ENCODE measurements at regions not wholly inside any gene's neighbourhood (a gene's known extent, or its start where the extent isn't known, plus 50 kb on each side); places are given as distances from the start of the nearest gene placed in this dataset.

DNA sequence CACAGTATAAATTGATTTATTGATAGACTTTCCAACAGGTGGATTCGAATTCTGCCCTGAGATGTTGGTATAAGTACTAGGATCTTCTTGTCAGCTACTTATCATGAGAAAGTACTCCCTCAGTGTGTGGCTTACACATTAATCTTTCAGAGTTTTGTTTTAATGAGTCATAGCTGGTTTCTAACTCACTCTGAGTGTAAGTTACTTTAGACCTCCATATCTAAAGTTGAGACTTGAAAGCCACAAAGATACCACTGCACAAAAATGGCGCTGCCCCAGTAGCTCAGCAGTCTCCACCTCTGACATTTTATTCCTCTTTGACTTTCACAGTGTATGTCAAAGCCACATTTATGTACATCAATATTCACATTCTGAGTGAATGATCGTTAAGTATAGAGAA is 318.5 kb downstream of the ARAP2 start:
- TF ChIP-seq EZH2 (IDR thresholded peaks at IDR 0.05; ENCODE audit: low read length, unreplicated experiment) = no peak
- TF ChIP-seq, protein P1, sequence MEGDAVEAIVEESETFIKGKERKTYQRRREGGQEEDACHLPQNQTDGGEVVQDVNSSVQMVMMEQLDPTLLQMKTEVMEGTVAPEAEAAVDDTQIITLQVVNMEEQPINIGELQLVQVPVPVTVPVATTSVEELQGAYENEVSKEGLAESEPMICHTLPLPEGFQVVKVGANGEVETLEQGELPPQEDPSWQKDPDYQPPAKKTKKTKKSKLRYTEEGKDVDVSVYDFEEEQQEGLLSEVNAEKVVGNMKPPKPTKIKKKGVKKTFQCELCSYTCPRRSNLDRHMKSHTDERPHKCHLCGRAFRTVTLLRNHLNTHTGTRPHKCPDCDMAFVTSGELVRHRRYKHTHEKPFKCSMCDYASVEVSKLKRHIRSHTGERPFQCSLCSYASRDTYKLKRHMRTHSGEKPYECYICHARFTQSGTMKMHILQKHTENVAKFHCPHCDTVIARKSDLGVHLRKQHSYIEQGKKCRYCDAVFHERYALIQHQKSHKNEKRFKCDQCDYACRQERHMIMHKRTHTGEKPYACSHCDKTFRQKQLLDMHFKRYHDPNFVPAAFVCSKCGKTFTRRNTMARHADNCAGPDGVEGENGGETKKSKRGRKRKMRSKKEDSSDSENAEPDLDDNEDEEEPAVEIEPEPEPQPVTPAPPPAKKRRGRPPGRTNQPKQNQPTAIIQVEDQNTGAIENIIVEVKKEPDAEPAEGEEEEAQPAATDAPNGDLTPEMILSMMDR (conservative IDR thresholded peaks at IDR 0.05; ENCODE audit: low read depth, low read length) = no peak
- no peak for TF ChIP-seq EZH2phosphoT487 (IDR thresholded peaks at IDR 0.05; ENCODE audit: borderline replicate concordance, low read length)
- Histone ChIP-seq H3K4me1 (ENCODE audit: insufficient read depth, low read length) (no peaks in the 10 kb centered on the region), H3K4me2 (ENCODE audit: low read length) (no peak overlapping the region), H3K27me3 (ENCODE audit: low read length) (no peaks in the 10 kb centered on the region), H3K36me3 (ENCODE audit: low read depth, low read length) (no peaks in the 10 kb centered on the region), H3K9ac (ENCODE audit: low read length) (no peak overlapping the region), H3K4me3 (ENCODE audit: low read length) (no peak overlapping the region), H2AFZ (ENCODE audit: low read length) (no peak overlapping the region), H3K9me2 (replicated peaks; ENCODE audit: low read length) (no peaks in the 10 kb centered on the region), H4K20me1 (ENCODE audit: low read length) (no peaks in the 10 kb centered on the region), H3K79me2 (ENCODE audit: low read length) (no peaks in the 10 kb centered on the region), H3K27ac (ENCODE audit: low read length) (no peak overlapping the region), H3K9me3 (ENCODE audit: low read length) (no peaks in the 10 kb centered on the region), H3F3A (ENCODE audit: low read length, unreplicated experiment) (no peaks in the 10 kb centered on the region)
- intact Hi-C loops (cut with micrococcal nuclease) = no loop called here
- ChIA-PET CTCF (no interaction called here), POLR2A (ENCODE audit: unreplicated experiment) (no interaction called here)
- no peak for DNase-seq
- ATAC-seq = no peak
- no TSS peak for BruUV-seq (replicated peaks)

DNA sequence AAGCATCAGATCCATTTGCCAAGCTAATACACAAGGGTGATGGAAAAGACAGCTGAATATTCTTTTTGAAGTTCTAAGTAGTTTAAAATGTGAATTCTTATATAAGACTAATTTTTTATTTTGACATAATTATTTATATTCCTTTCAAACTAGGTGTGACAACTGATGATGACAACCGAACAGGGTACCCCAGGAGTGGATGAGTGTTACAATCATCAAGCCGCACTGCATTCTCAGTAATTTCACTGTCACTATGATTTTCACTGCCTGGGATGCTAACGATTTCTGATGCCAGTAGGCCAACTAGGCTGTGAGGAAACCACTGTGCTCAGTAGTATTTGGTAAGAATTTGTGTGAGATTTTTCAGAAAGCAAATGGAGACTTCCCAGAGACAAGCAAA is 317.5 kb downstream of the ARAP2 start:
- Histone ChIP-seq H3K79me2 (ENCODE audit: low read length) (no peaks in the 10 kb centered on the region), H3F3A (ENCODE audit: low read length, unreplicated experiment) (no peaks in the 10 kb centered on the region), H3K4me3 (ENCODE audit: low read length) (no peak overlapping the region), H3K9me2 (replicated peaks; ENCODE audit: low read length) (no peaks in the 10 kb centered on the region), H3K27ac (ENCODE audit: low read length) (no peak overlapping the region), H3K27me3 (ENCODE audit: low read length) (no peaks in the 10 kb centered on the region), H3K36me3 (ENCODE audit: low read depth, low read length) (no peaks in the 10 kb centered on the region), H2AFZ (ENCODE audit: low read length) (no peak overlapping the region), H3K4me1 (ENCODE audit: insufficient read depth, low read length) (no peaks in the 10 kb centered on the region), H3K4me2 (ENCODE audit: low read length) (no peak overlapping the region), H4K20me1 (ENCODE audit: low read length) (no peaks in the 10 kb centered on the region), H3K9ac (ENCODE audit: low read length) (no peak overlapping the region), H3K9me3 (ENCODE audit: low read length) (no peaks in the 10 kb centered on the region)
- ChIA-PET CTCF (no interaction called here), POLR2A (ENCODE audit: unreplicated experiment) (no interaction called here)
- TF ChIP-seq, protein P1 (conservative IDR thresholded peaks at IDR 0.05; ENCODE audit: low read depth, low read length) = no peak
- BruUV-seq (replicated peaks) = no TSS peak
- ATAC-seq = no peak
- intact Hi-C loops (cut with micrococcal nuclease) = no loop called here
- no peak for DNase-seq

DNA sequence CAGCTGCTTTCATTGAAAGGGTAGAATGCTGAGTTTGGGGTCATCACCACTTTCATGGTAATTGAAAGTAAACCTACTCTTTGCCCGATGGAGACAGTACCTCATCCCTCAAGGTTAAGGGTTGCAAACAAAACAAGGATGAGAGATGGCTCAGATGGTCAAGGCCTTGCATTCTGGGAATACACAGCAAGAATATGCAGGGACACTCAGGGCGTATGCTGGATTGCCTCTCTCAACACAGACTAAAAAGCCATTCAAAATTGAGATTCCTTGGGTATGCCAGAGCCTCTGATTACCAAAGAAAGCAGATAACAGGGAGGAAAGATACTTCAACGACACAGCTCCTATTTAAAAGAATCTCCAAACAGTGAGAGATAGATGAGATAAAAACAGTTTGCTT is 310.4 kb downstream of the ARAP2 start:
- no peaks in the 10 kb centered on the region for H3K9me2 ChIP-seq (replicated peaks; ENCODE audit: low read length)
- no peak overlapping the region for H3K4me3 ChIP-seq (ENCODE audit: low read length)
- no peaks in the 10 kb centered on the region for H3K9me3 ChIP-seq (ENCODE audit: low read length)
- ChIA-PET CTCF (interaction anchor here (0.6 to 0.7 kb wide), 2 partner anchors 684 to 1512 kb away, joined by 3 to 4 read pairs; no protein-coding TSS in a partner anchor), POLR2A (ENCODE audit: unreplicated experiment) (no interaction called here)
- intact Hi-C loops (cut with micrococcal nuclease) = loop anchor here (1.0 to 10.0 kb wide), 4 partner anchors 253 to 1209 kb away; no protein-coding TSS in a partner anchor
- no TSS peak for BruUV-seq (replicated peaks)
- H3K9ac ChIP-seq (ENCODE audit: low read length) = no peak overlapping the region
- no peaks in the 10 kb centered on the region for H4K20me1 ChIP-seq (ENCODE audit: low read length)
- no peaks in the 10 kb centered on the region for H3F3A ChIP-seq (ENCODE audit: low read length, unreplicated experiment)
- H3K79me2 ChIP-seq (ENCODE audit: low read length) = no peaks in the 10 kb centered on the region
- no peaks in the 10 kb centered on the region for H3K4me1 ChIP-seq (ENCODE audit: insufficient read depth, low read length)
- H3K27me3 ChIP-seq (ENCODE audit: low read length) = no peaks in the 10 kb centered on the region
- TF ChIP-seq EZH2phosphoT487 (IDR thresholded peaks at IDR 0.05; ENCODE audit: borderline replicate concordance, low read length) (no peak), EZH2 (IDR thresholded peaks at IDR 0.05; ENCODE audit: low read length, unreplicated experiment) (no peak)
- TF ChIP-seq, protein P1 (conservative IDR thresholded peaks at IDR 0.05; ENCODE audit: low read depth, low read length) = no peak
- H3K36me3 ChIP-seq (ENCODE audit: low read depth, low read length) = no peaks in the 10 kb centered on the region; the same call in 1 of the 2 replicates
- no peak overlapping the region for H2AFZ ChIP-seq (ENCODE audit: low read length)
- H3K4me2 ChIP-seq (ENCODE audit: low read length) = no peak overlapping the region
- DNase-seq = no peak
- no peak for ATAC-seq
- H3K27ac ChIP-seq (ENCODE audit: low read length) = no peak overlapping the region
